Skin epidermis (tissue), 12 donors: ENCODE measurements at regions not wholly inside any gene's neighbourhood (a gene's known extent, or its start where the extent isn't known, plus 50 kb on each side); places are given as distances from the start of the nearest gene placed in this dataset.
A peak's percentile ranks its signal among the peaks of the same experiment; 100 is the strongest.

Source experiments
- H3K27ac ChIP-seq, 21 experiments: fragments of 200-600 bp; sonication (generic) in 11 of 21; one replicate each; pipeline ENCODE4 v1.5.0; 2020; ENCODE audit warnings: mild to moderate bottlenecking in 3 of 21, inconsistent platforms in 2 of 21, moderate library complexity in 2 of 21
- H3K4me3 ChIP-seq, 7 experiments: fragments of 200-600 bp; sonication (generic) in 2 of 7; one replicate each; pipeline ENCODE4 v1.5.0; 2020; ENCODE audit warnings: inconsistent platforms in 2 of 7, mild to moderate bottlenecking in 2 of 7, moderate library complexity in 1 of 7

- Histone ChIP-seq H3K27ac (peak overlapping the region in 6 of 21 experiments; percentile 23 to 77 (median 47)), H3K4me3 (no peak overlapping the region)
These were observed 197.5 kb downstream of the GPAM start for GRCh38 chr10:111986079-111986478.

- Histone ChIP-seq H3K4me3 (no peak overlapping the region), H3K27ac (no peak overlapping the region)
These were observed 194.9 kb downstream of the GPAM start for GRCh38 chr10:111988646-111989045.

DNA sequence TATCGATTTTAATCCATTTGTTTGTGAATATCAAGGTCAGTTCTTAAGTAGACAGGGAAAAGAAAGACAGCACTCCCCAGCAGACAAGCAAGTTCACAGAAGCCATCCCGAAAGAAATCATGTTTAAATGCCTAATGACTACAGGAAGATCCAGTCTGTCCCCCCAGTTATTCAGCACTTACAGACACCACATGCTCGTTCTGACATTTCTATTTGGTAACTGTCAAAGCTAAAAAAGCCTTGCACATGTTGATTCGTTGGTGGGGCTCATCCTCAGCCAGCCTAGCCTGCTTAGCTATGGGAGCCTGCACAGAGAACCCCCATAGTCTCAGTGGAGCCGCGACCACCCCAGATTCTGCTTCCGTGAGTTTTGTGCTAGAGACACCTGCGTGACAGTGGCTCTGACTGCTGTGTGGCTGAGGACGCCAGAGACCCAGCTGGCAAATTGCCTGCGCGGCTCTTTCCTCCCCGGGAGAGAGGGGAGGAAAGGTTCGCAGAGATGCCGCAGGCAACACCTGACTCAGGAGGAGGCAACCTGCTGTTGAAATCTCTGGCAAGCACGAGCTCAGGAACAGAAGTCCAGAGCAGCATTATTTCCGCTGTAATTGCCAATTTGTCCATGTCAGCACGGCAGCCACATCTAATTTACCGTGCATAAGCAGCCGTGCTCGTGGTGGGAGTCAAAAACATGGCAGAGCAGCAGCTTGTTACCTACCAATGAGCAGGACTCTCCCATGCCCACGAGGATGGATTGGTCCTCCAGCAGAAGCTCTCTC lies 194.2 kb downstream of the GPAM start:
- Histone ChIP-seq H3K4me3 (no peak overlapping the region), H3K27ac (no peak overlapping the region)

GRCh38 chr10:111990734-111991133 lies 192.8 kb downstream of the GPAM start:
- H3K4me3 ChIP-seq: no peak overlapping the region
- no peak overlapping the region for H3K27ac ChIP-seq

- no peak overlapping the region for H3K27ac ChIP-seq
- H3K4me3 ChIP-seq: no peak overlapping the region
These were observed 190.2 kb downstream of the GPAM start for GRCh38 chr10:111993321-111993720.

DNA sequence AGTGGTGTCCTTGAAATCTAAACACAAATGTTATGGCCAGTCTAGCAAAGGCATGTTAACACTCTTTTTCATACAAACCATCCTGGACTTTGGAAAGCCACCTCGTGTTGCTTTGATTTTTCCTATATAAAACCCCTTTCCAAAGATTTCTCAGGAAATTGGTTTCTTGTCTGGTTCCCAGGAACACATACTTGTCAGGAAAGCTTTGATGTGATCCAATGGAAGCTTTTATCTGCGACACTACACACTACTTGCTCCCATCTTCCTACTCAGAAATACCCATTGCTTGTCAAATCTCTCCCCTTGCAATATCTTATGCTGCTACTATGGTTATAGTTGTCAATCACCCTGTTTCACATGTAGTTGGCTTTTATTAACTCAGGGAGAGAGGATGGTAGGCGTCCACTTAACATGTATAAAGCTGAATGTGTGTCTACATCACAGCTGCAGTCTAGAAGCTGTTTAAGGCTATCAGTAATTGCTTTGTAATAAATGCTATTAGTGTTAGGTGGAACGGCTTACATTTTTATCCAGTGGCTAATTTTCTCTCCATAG lies 189.6 kb downstream of the GPAM start:
- Histone ChIP-seq H3K27ac (no peak overlapping the region), H3K4me3 (no peak overlapping the region)

DNA sequence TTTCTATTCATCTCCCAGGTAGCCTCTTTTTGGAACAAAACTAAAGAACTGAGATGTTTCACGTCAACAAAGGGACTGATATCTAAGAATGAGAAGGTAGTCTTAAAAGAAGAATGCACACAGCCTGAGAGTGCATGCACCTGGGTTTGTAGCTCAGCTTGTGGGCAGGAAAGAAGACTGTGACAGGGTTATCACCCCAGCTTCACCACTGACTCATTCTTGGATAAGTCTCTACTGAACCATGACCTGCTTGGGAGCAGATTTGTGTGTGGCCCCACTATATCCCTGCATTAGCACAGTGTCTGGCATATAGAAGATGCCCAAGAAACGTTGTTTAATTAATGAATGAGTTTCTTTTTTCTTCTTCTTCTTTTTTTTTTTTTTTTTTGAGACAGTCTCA lies 187.5 kb downstream of the GPAM start:
- H3K27ac ChIP-seq: no peak overlapping the region
- no peak overlapping the region for H3K4me3 ChIP-seq

GRCh38 chr10:111998728-111999127 lies 184.8 kb downstream of the GPAM start:
- Histone ChIP-seq H3K4me3 (no peak overlapping the region), H3K27ac (no peak overlapping the region)

DNA sequence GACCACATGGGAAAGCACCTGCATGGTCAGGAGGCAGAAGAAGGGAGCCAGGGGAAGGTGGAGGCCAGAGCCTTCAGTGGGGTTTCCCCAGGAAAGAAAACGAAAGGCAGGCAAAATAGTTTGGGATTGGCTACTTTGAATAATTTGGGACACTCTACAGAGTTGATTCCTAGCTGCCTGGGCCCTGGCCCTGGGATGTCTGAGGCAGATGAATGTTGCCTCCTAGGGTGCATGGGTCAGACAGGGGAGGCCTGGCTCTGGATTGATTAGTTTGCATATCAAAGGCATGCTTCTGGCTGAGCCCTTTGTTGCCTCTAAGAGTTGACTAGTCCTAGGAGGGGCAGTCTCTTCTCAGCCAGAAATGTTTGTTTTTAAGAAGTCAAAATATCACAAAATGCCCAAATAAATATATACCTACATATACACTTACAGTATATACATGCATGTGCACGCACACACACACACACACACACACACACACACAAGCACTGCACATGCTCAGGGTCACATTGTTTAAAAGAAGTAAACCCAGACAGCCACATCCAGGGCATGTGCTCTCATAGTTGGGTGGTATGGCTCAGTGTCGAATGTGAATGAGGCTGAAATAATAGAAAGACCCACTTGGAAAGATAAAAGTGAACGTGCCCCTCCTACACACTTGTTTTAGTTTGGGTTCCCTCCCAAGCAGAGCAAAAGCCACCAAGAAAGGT lies 184.2 kb downstream of the GPAM start:
- Histone ChIP-seq H3K4me3 (no peak overlapping the region), H3K27ac (no peak overlapping the region)

DNA sequence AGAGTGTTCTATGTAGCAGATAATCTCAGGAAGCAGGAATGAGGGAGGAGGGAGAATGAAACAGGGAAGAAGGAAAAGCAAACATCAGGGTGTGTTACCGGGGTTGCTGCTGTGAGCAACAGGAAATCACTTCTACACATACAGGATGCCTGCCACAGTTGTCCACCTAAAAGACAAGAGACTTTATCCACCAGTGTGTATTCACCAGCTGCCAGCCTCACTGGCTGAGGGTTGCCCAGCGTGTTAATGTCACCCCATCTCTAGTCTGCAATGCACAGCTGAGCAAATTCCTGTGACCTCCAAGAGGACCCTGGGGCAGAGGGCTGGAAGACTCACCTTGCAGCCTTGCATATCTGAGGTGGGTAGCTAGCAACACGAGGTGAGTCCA lies 183.7 kb downstream of the GPAM start:
- no peak overlapping the region for H3K4me3 ChIP-seq
- no peak overlapping the region for H3K27ac ChIP-seq

- Histone ChIP-seq H3K27ac (no peak overlapping the region), H3K4me3 (no peak overlapping the region)
These were observed 183.1 kb downstream of the GPAM start for GRCh38 chr10:112000466-112000865.

- H3K27ac ChIP-seq: no peak overlapping the region
- H3K4me3 ChIP-seq: no peak overlapping the region
These were observed 181.4 kb downstream of the GPAM start for GRCh38 chr10:112002206-112002605.

GRCh38 chr10:112004075-112004474 lies 179.5 kb downstream of the GPAM start:
- H3K27ac ChIP-seq: no peak overlapping the region
- H3K4me3 ChIP-seq: no peak overlapping the region

GRCh38 chr10:112005044-112005443 lies 178.5 kb downstream of the GPAM start:
- H3K4me3 ChIP-seq: no peak overlapping the region
- H3K27ac ChIP-seq: no peak overlapping the region

DNA sequence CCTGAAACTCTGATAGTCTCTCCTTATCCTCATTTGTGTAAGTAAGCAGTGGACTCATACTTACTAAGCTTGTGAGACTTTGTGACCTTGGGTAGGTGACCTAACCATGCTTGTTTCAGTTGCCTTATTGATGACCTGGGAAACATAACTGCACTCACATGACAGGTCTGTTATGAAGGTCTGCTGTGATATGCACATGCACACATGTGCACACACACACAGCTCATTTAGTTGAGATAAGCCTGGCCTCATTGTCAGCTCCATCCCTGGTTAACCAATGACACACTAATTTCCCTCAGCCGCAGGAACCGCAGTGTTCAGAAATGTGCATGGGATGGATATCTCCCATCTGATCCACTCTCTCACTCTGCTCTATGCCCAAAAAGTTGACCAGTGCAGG lies 177.2 kb downstream of the GPAM start:
- Histone ChIP-seq H3K4me3 (no peak overlapping the region), H3K27ac (no peak overlapping the region)

DNA sequence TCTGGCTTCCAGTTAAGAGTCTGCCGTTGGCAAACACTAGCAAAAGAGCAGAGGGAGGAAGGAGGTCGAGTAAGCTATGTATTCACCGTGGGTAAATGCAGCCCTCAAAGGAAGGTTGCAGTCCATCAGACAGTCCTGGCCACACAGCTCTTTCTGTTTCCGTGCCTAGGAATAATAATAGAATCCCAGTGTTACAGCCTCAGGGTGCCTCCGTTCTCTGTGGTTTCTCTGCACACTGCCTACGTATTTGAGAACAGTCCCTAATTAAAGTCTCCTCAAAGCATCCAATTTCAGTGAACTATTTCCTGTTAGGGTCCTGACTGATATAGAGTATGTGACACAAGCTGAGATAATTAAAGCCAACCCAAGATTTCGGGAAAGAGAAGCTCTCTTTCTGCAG lies 176.7 kb downstream of the GPAM start:
- Histone ChIP-seq H3K4me3 (no peak overlapping the region), H3K27ac (no peak overlapping the region)

DNA sequence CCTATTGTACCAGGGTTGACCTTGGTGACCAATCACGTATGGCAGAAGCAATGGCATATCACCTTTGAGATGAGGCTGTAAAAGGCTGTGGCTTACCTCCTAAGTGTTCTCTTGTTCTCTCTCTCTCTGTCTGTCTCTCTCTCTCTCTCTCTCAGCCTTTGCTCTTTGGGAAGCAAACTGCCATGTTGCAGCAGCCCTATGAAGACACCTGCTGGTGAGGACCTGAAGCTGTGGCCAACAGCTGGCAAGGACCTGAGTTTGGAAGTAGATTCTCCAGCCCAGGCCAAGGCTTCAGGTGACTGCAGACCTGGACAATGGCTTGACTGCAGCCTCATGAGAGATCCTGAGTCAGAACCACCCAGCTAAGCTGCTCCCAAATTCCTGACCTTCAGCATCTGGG lies 161.4 kb downstream of the GPAM start:
- no peak overlapping the region for H3K27ac ChIP-seq
- no peak overlapping the region for H3K4me3 ChIP-seq

DNA sequence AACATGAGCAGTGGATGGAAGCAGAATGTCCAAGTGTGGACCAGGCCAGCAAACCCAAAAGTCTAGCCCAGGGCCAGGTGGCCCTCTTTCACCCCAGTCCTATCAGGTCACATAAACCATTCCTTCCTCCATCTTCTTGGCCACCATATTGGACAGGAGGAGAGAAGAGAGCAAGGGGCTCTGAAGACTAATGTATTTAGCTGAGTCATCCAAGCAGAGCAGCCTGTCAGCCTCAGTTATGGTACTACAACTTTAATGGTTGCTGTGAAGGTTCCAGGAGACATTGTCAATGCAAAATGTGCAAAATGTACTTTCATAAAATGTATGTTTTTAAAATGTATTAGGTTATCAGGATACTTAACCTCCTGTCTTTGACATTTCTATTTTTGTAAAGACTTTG lies 159.5 kb downstream of the GPAM start:
- Histone ChIP-seq H3K4me3 (no peak overlapping the region), H3K27ac (no peak overlapping the region)

DNA sequence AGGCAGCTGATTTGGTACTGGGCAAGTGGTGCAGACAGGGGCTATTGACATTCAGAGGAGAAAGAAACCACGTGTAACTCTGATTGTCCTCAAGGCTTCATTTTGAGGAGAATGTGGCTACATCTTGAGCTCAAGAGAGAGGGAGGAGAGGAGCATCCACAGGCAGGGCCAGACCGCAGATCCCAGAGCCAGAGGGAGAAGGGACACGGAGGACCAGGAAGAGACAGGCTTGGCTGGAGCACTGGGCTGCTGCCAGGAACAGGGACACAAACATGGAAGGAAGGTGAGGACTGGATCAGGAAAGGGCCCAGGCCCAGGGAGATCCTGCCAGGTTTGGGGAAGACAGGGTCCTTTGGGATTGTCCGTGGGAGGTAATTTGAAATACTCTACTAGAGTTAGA lies 158.3 kb downstream of the GPAM start:
- H3K27ac ChIP-seq: no peak overlapping the region
- no peak overlapping the region for H3K4me3 ChIP-seq

- Histone ChIP-seq H3K4me3 (no peak overlapping the region), H3K27ac (no peak overlapping the region)
These were observed 157.1 kb downstream of the GPAM start for GRCh38 chr10:112026438-112026837.

DNA sequence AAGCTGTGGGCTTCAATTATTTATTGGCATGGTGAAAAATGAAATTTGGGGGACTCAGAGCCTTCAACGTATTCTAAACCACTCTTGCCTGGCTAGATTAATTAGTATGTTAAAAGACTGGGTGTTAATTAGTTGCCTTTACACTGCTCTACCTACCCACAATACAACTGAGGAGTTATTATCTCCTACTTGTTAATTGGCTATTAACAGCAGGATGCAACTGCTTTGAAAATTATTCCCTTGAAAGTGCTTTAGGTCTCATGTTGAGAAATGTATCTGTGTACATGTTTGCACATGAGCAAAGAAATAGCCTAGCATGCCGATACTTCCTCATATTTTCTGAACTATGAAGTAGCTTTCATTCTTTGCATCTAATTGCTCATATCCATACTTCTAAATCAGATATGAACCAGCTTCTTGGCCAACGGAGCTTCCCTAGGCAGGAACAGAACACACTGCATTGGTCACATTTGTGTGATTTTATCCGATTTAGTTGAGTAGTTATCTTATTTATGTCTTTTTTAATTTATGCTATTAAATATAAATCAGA lies 155.8 kb downstream of the GPAM start:
- H3K27ac ChIP-seq: no peak overlapping the region
- H3K4me3 ChIP-seq: no peak overlapping the region
